Gastroesophageal sphincter (tissue), 4 donors: ENCODE measurements at regions not wholly inside any gene's neighbourhood (a gene's known extent, or its start where the extent isn't known, plus 50 kb on each side); places are given as distances from the start of the nearest gene placed in this dataset.

ENCODE experiments used
- ATAC-seq: fragments of 150-250 bp; one replicate; pipeline ENCODE4 v1.9.1; 2016; ENCODE audit warnings: mild to moderate bottlenecking, moderate library complexity
- H3K27ac ChIP-seq, 4 donors: fragments of 200-600 bp; sonication (generic) in 3 of 4; 1 replicate in 3 of 4; 2 replicates in 1 of 4; pipeline ENCODE4 v1.5.1; 2016 to 2019
- H3K27me3 ChIP-seq: fragments of 200-600 bp; sonication (generic); one replicate; pipeline ENCODE4 v1.5.1; 2019
- H3K36me3 ChIP-seq, 2 donors: fragments of 200-600 bp; sonication (generic); one replicate each; pipeline ENCODE4 v1.5.1; 2019; ENCODE audit warnings: control low read depth in 1 of 2
- H3K4me1 ChIP-seq, 3 donors: fragments of 200-600 bp; sonication (generic); 1 replicate in 2 of 3; 2 replicates in 1 of 3; pipeline ENCODE4 v1.5.1; 2016 to 2019; ENCODE audit warnings: control low read depth in 2 of 3
- H3K4me3 ChIP-seq, 2 donors: fragments of 200-600 bp; sonication (generic); one replicate each; pipeline ENCODE4 v1.5.1; 2019; ENCODE audit warnings: mild to moderate bottlenecking in 1 of 2, moderate library complexity in 1 of 2
- H3K9me3 ChIP-seq, 3 donors: fragments of 200-600 bp; sonication (generic); one replicate each; pipeline ENCODE4 v1.5.1; 2017 to 2019; ENCODE audit warnings: control low read depth in 2 of 3
- CTCF ChIP-seq, 4 experiments: fragments of 200-600 bp in 2 of 4; fragments of 450-650 bp in 2 of 4; sonication (generic) in 1 of 4; IDR thresholded peaks; one replicate each; pipeline ENCODE4 v1.5.1; 2017 to 2019; ENCODE audit warnings: antibody characterized with exemption in 4 of 4, mild to moderate bottlenecking in 2 of 4, moderate library complexity in 2 of 4
- EP300 ChIP-seq: sonication (generic); formaldehyde crosslinking; IDR thresholded peaks from one replicate; pipeline ENCODE4 v1.6.1; 2017; ENCODE audit warnings: antibody characterized with exemption, mild to moderate bottlenecking
- POLR2A ChIP-seq, 2 donors: fragments of 450-650 bp; IDR thresholded peaks; one replicate each; pipeline ENCODE4 v1.6.1; 2017; ENCODE audit warnings: antibody characterized with exemption in 2 of 2, mild to moderate bottlenecking in 2 of 2, moderate library complexity in 1 of 2
- POLR2AphosphoS5 ChIP-seq: sonication (generic); formaldehyde crosslinking; IDR thresholded peaks from one replicate; pipeline ENCODE4 v1.6.1; 2017; ENCODE audit warnings: antibody characterized with exemption
- WGBS, 2 donors: methylation state at CpG; one replicate each; pipeline ENCODE4 v1.1.5; 2018; ENCODE audit warnings: low coverage in 1 of 2; 5-methylcytosine and 5-hydroxymethylcytosine counted together

DNA sequence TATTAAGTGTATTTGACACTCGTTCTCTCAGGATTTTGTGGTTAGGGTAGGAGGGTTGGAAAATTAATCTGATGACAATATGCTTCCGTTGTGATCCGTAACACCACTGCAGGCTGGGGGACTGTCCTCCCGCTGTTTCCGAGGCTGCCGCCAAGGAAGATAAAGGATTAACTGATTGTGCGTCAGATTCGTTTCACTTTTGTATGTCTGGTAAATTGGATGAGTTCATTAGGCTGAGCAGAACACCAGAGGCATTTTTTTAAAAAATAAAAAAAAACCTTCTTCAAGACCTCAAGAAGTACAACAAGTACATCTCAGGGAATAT is 486.7 kb upstream of the SALL1 start:
- Histone ChIP-seq H3K9me3 (no peaks in the 10 kb centered on the region), H3K36me3 (no peaks in the 10 kb centered on the region), H3K27me3 (peaks cover 27% of the 10 kb centered on the region), H3K27ac (no peak overlapping the region), H3K4me1 (no peaks in the 10 kb centered on the region), H3K4me3 (no peak overlapping the region)
- no peak for ATAC-seq
- 8 to 13% methylated on average over 8 of the region's 8 CpGs for WGBS, 2 donors
- no peak for TF ChIP-seq EP300
- TF ChIP-seq CTCF (IDR thresholded peaks at IDR 0.05), result no peak
- TF ChIP-seq POLR2A (IDR thresholded peaks at IDR 0.05), result no peak
- no peak for TF ChIP-seq POLR2AphosphoS5

GRCh38 chr16:51636920-51637769 is 486.1 kb upstream of the SALL1 start:
- Histone ChIP-seq H3K9me3 (no peaks in the 10 kb centered on the region), H3K36me3 (no peaks in the 10 kb centered on the region), H3K27ac (no peak overlapping the region), H3K4me3 (no peak overlapping the region), H3K4me1 (no peaks in the 10 kb centered on the region), H3K27me3 (peaks cover 27% of the 10 kb centered on the region)
- no peak for TF ChIP-seq POLR2A (IDR thresholded peaks at IDR 0.05)
- 28% methylated on average over 10 to 15 of the region's 16 CpGs for WGBS, 2 donors
- no peak for ATAC-seq

- H3K27ac ChIP-seq, result no peak overlapping the region
- H3K9me3 ChIP-seq, result no peaks in the 10 kb centered on the region
- no peaks in the 10 kb centered on the region for H3K4me1 ChIP-seq
- 11 to 23% methylated on average over 4 of the region's 4 CpGs for WGBS, 2 donors
- TF ChIP-seq EP300 (no peak), POLR2AphosphoS5 (no peak), CTCF (IDR thresholded peaks at IDR 0.05) (no peak), POLR2A (IDR thresholded peaks at IDR 0.05) (no peak)
- ATAC-seq, result no peak
- peaks cover 27% of the 10 kb centered on the region for H3K27me3 ChIP-seq
- no peak overlapping the region for H3K4me3 ChIP-seq
- no peaks in the 10 kb centered on the region for H3K36me3 ChIP-seq
These were observed 484.1 kb upstream of the SALL1 start for GRCh38 chr16:51635181-51635580.

DNA sequence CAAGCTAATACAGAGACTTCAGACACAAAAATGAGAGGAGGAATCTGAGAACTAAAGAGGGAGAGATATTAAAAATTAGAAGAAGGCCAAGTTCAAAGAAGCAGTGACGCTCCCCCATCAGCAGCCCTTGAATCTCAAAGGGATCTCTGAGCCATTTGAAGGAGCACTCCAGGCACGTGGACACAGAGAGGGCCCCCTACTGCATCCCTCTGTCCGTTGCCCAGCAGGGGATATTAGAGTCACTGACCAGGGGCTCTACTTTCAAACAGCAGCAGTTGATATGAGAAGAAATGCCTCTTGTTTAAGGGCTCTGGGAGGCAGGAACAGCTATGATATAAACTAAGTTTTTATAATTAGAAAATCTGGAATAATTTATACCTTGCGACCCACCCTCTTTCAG is 479.0 kb upstream of the SALL1 start:
- Histone ChIP-seq H3K27ac (no peak overlapping the region), H3K36me3 (no peaks in the 10 kb centered on the region), H3K27me3 (no peaks in the 10 kb centered on the region), H3K4me1 (no peaks in the 10 kb centered on the region), H3K9me3 (no peaks in the 10 kb centered on the region), H3K4me3 (no peak overlapping the region)
- ATAC-seq, result no peak
- 43 to 46% methylated on average over 4 of the region's 4 CpGs for WGBS, 2 donors
- no peak for TF ChIP-seq EP300
- no peak for TF ChIP-seq CTCF (IDR thresholded peaks at IDR 0.05)
- TF ChIP-seq POLR2A (IDR thresholded peaks at IDR 0.05), result no peak
- TF ChIP-seq POLR2AphosphoS5, result no peak

DNA sequence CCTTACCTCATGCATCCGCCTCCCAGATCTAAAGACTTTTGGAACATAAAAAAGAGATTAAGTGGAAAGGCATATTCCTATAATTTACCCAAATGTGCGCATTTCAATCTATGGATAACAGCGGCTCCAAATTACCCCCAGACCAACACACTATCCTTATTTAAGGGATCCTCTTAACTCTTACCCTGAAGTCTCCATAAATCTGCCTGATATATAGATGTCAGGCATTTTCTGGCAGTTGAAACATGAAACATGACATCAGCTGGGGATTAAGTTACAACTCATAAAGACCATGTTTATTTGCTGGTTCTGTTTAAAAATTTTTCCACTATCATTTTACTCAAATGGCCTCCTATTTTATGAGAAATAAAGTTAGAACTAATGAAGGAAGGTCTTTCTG is 478.5 kb upstream of the SALL1 start:
- WGBS, 2 donors, result 91 to 94% methylated on average over 2 of the region's 3 CpGs
- TF ChIP-seq CTCF (IDR thresholded peaks at IDR 0.05) (no peak), POLR2A (IDR thresholded peaks at IDR 0.05) (no peak), EP300 (no peak), POLR2AphosphoS5 (no peak)
- no peaks in the 10 kb centered on the region for H3K27me3 ChIP-seq
- H3K4me3 ChIP-seq, result no peak overlapping the region
- ATAC-seq, result no peak
- no peaks in the 10 kb centered on the region for H3K36me3 ChIP-seq
- no peaks in the 10 kb centered on the region for H3K9me3 ChIP-seq
- H3K4me1 ChIP-seq, result no peaks in the 10 kb centered on the region
- no peak overlapping the region for H3K27ac ChIP-seq
